ENCODE measurements at regions not wholly inside any gene's neighbourhood (a gene's known extent, or its start where the extent isn't known, plus 50 kb on each side); places are given as distances from the start of the nearest gene placed in this dataset.

DNA sequence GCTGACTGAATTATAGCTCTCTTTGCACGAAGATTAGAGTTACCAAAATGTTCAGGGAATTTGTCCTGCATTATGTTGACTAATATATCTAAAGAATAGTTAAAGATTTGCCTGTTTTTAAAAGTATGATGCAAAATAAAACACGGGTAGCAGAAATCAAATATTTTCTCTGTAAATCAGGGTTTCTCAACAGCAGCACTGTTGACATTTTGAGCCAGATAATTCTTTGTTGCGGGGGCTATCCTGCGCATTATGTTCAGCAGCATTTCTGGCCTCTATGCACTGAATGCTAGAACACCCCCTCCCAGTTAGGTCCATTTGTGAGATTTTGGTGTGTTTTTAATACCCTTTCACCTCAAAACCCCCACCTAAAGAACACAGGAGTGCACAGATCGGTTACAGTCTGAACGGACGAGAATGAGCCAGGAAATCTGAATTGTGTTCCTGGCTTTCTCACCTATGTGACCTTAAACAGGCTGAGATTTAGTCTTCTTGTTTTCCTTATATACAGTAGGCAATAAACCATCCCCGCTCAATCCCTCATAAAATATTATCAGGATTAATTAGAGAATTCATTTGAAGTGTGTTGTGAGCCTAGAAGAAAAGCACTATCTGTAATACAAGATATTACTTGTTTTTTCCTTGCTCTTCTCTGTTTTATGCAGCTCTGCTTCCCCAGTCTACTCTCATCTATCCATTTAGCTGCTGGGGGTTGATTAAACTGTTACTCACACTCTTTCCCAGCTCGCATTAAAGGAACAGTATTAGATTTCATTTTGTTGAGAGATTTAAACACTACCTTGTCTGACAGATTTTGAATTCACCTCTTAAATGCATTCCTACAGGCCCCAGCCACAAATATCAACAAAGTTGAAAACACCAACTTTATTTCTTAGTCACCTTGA, 247.5 kb upstream of the GOLIM4 start:
- DNase-seq = no peak

DNA sequence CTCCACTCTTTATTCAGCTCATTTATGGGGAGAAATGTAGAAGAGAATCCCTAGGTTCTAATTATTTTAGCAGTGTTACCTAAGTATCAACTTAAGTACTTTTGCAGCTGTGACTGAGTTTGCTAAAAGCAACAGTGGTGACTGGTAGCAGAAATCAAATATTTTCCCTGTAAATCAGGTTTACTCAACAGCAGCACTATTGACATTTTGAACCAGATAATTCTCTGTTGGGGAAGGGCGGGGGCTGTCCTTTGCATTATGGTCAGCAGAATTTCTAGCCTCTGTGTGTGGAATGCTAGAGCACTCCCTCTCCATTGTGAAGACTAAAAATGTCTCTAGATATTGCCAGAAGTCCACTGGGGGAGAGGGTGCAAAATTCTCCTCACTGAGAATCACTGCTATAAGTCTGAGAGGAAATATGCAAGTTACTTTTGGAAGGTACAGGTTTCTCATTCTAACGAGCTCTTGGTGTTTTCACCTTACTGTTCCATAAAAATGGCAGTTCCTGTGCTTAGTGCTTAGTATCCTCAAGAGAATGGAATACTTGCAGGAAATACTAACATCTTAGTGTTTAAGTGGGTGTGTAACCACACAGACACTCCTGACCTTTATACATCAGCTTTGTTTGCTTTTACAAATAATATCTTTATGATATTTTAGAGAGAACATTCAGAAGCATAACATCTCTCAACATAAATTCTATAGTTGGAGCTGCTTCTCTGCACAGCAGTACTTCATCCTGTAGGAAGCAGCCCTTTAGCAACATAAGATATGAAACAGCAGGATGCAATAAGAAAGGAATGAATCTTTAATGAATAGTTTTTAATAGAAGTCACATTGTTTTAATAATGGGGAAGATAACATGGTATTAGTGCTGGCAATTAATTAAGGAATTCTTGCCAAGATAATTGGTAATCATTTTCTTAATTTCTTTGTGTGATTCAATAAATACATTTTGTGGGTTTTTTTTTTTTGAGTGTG, 246.5 kb upstream of the GOLIM4 start:
- peak; percentile 55 for DNase-seq

DNA sequence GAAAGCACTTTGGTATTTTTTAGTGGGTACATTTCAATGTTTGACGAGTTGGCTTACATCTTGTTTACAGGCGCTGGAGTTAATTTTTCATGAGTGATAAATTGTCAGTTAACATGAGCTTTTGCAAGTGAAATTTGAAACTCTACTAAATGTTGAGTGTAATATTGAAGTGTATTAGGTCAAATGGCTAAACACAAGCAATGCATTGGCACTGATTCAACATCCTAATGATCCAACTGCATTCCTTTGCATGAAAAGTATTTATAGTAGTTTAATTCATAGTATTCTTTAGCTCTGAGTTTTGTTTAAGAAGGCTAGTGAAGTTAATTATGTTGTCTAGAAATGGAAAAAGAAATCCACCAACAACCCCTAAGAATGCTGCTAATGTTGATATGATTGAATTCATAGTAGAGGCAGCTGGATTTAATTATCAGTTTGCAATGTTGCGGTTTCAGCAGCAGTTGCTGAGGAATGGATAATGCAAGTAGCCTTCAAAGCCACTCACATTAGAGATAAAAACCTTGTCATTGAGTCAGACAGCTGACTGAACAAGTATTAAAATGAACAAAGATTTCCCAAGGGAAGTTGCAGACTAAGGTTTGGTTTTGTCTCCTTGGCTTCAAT, 245.6 kb upstream of the GOLIM4 start:
- DNase-seq = peak; percentile 72

DNA sequence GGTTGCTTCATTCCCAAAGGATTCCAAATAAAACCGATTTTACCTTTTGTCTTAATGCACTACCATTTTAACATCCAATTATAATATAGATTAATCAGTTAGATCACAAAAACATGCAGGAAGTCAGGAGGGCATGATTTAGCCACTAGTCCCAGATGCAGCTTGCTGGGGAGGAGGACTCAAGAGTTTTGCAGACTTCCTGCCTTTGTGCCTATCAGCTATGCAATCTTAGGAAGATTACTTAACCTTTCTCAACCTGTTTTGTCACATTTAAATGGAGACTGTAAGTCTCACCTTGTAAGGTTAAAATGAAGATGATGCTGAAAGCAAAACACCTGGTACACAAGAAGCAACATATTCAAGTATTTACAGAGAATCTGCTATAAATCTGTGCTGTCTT, 242.4 kb upstream of the GOLIM4 start:
- DNase-seq = no peak

DNA sequence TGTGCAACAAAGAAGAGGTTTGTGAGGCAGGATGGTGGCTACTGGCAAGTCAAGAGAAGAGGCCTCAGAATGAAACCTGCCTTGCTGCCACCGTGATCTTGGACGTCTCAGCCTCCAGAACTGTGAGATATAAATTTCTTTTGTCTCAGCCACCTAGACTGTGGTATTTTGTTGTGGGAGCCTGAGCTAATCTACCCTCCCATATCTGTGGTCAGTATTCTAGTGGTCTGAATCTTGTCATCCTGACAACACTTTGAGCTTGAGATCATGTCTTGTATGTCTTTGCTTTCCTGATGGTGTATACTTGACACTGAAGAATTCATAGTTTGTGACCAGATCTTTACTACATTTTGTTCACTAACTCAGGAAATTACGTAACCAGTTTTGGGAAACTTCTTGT, 240.6 kb upstream of the GOLIM4 start:
- no peak for DNase-seq

DNA sequence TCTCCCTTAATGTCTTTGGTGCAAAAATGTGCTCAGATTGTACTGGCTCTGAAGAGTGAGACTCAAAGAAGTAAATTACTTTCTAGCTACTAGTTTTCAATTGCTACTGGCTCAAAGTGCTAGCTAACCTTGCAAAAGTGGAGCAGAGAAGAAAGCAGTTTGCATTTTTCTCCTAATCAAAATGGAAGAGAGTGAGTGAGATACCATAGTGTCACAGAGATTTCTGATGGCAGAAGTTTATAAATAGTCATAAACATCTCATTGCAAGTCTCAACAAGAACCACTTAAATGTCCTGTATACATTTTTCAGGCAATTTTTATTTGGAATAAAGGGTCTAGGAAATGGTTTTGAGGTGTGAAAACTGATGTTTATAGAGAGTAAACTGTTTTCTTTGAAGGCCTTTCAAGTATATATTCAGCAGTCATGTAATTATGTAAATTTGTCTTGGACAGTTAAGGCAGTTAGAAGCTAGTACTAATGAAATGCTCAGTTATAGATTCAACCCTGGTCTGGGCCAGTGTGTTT, 237.7 kb upstream of the GOLIM4 start:
- no peak for DNase-seq

DNA sequence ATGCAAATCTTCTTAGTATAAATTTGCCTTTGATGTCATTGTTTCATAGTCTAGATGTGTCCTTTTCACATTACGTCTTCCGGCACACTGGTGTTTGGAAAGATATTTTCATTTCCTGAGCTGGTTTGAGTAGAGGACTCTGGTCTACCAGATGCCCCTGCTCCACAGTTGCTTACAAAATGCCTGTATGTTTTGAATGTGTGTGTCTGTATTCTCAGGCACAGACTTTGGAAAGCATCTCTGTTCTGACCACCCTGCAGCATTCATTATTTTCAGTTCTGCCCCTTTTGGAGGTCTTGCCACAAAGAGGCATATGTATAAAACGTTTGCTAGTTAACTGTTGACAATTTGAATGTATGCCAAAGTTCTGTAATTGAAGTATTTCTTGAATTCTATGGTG, 236.0 kb upstream of the GOLIM4 start:
- no peak for DNase-seq

DNA sequence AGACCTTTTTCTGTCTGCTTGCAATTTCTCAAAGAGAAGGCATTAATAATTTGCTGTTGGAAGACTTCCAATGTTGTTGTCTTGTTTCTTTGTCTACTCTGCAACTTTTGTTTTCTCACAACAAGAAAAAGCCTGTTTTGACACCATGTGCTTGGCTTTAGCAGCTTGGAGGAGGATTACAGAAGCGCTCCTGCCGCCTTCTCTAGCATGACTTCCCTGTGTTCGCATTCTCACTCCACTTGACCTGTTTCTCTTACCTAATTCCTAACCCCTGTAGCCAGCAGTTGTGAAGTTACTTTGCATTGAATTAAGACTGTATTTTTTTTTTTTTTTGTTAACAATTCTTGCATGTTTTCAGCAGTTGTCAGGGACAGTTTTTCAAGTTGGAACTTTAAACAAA, 235.3 kb upstream of the GOLIM4 start:
- DNase-seq = no peak

DNA sequence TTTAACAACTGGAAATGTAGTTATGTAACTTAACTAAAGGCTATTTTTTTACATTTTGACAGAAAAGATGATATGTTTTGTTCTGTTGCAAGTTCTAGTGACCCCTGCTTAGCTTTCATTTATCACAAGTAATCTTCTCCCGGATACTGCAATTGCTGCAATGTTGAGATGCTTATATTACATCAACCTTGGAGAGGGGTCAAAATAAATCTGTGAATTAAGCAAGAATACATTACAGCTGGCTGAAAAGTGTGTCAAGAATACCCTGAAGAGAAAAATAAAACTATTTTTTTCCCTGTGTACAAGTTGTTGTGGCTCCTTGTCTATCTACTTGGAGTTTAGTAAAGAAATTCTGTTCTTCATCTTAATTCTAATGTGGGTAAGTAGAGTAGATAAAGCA, 232.1 kb upstream of the GOLIM4 start:
- DNase-seq = no peak

DNA sequence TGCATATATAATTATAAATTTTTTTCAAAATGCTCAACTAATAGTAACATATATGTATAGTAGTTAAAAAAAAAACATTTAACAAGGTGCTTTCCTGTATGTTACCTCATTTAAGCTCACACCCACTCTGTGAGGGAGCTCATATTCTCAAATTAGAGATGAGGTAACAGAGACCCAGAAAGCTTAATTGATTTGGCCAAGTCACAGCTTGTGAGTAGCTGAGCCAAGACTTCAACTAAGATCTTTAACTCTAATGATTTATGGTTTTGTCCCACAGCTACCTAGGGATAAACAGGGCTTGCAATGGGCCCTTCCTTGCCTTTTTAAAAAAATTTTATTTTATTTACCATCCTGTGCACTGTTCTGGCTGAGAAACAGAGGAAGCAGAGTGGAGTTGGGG, 230.0 kb upstream of the GOLIM4 start:
- DNase-seq = no peak

DNA sequence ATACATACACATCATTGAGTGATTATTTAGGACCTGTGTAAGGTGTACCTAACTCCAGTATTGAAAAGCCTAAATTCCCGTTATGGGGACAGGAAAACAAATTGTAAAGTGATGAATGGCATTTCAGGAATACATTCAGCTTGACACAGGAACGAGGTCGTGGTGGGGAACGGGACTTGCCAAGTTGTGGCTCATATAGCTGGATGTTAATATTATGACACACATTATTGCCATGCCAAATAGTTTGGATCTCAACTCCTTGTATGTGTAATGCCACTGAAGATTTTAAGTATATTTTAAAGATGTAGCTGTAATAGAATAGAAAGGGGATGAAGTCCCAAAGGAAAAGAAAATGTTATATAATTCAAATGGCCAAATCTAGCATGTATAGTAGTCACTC, 227.2 kb upstream of the GOLIM4 start:
- no peak for DNase-seq

DNA sequence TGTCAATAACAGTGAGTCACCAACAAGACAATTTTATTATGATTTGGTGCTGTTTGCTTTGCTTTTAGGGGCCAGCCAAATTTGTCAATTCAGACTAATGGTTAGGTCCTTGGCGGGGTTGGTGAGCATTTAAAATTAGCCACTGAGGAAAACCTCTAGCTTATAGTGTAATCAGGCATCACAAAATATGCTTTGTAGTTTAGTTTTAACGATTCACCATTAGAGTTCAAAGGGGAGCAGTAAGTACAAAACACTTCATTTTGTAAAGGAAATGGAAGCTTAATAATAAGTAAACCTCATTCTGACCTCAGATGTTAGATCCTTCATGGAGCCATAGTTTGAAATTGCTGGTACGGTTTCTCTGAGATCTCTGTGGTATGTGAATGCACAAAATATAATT, 218.4 kb upstream of the GOLIM4 start:
- DNase-seq = no peak

DNA sequence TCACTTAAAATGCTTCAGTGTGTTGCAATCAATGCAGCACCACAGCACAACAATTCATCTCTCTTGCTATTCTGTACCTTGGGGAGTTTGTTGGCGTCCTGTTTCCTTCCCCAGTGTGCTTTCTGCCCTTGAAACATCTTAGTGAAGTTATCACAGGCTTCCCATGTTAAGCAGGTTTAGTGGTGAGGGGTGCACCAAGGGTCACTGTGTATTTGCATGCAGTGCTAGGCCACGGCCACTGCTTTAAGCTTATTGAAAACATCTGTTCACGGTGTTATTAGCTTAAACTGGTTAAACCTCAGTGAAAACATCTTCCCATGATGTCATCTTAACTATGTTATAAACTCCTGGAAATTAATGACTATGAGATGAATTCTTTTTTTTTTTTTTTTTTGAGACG, 217.3 kb upstream of the GOLIM4 start:
- DNase-seq = peak; percentile 18

DNA sequence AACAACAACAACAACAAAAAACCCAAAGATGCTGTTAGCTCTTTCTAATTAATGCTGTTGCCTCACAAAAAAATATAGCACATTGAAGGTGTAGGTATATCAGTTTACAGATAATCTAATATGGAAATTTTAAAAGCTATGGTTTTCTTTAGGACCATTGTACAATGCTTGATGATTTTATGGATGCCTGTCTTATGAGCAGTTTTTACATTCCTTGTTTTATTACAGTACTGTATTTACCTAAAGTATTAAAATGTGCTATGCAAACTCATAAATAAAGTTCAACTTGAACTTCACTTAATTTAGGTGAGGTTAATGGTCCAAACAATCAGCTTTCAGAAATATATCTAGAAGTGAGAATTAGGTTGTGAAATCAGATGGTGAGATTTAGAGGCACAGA, 212.2 kb upstream of the GOLIM4 start:
- no peak for DNase-seq

DNA sequence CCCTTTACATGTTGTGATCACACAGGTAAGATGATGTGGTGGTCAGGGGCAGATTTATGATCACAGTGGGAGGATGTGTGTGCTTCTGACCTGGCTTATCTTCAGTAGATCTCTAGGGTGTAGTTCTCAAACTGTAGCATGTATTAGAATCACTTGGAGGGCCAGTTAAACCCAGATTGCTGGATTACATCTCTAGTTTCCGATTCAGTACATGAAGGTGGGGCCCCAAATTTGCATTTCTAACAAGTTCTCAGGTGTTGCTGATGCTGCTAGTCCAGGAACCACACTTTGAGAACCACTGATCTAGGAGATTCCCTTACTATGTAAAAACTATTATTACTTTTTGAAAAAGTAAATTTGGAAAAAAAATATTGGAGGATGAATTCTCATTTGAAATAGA, 199.3 kb upstream of the GOLIM4 start:
- no peak for DNase-seq

DNA sequence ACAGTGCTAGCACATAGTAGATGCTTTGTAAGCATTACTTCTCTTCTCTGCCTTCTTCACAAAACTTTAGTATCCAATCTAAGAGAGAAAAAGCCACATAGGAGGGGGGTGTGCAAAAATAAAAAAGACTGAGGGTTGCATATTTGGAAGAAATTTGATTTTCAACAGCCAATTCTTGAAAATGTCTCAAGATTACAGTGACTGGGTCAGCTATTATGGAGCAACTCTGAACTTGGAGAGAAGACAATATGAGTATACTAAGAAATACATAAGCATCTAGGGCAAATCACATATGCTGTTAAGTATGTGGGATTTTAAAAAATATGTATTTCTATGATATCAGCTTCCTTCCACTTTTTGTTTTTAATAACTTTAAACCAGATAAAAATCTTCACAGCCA, 196.6 kb upstream of the GOLIM4 start:
- no peak for DNase-seq

DNA sequence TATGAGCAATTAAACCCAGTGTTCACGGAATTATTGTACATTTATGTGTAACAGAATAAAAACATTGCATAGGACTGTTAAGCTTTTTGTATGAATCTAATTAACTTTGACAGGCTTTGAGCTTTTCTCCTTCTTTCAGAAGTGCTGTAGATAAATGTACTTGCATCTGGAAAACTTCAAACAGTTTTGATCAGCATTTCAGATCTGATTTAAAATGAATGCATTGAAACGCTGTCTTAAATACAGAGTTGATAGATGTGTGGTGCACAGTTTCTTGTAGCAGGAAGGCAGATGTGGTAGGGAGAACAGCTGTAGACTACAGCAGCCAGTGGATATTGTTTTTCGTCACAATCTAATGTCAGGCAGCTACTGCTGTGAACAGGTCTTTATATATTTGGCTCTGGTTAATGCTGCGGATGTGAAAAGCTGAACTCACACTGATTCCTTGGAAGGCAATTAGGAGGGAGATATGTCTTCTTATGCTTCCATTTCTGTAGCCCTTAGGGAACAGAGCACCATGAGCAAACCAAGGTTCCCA, 193.8 kb upstream of the GOLIM4 start:
- DNase-seq = peak; percentile 48

DNA sequence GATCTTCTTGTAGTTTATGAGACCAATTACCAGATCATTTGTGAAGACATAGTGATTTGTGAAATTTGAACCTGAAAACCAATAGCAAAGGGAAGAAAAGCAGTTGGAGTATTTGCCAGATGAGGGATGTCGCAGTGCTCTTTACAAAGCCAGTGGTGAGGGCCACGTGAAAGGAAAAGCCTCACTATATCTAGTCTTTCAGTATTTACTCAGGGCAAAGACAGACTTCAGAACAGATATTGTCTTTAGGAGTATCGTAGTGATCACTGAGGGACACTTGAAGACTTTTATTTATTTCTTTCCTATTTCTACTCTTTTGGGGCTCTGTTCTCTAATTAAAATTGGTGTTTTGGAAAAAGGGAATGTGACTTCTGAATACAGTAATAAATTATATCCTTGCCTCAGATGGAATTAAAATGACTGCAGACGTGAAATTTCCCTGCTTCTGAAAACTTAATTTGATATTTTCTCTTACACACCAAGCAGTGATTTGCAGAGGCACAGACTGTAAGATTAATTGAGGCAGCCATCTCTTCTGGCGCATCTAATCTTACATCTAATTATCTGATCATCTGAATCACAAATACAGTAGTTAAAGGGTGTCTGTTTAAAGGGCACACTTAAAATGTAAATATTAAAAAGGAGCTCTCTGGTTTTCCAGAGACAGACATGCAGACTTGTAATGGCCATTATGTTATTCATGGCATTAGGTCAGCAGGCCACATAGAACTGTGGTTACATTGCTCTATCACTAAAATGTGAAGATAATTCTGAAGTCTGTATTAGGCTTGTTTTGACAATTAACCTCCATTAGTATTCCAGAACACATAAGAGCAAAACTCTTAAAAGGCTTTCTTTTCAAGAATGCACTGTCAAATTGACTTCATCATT, 193.0 kb upstream of the GOLIM4 start:
- DNase-seq = no peak

DNA sequence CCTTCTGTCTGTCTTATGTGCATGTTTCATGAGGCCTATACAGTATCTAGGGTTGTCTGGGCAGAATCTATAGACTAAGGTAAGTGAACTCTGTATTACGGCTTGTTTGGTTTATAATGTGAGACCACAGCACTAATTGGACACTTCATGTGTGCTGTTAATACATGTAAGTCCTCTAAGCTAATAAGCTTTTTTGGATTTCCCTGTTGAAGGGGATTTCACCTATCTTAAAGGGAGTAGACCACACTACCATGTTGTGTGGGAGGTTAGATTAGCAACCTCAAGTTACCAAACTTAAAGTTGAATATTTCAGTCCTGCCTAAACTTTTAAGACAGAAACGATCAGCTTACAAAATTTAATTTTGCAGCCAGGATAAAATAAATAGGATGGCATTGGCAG, 189.8 kb upstream of the GOLIM4 start:
- no peak for DNase-seq

DNA sequence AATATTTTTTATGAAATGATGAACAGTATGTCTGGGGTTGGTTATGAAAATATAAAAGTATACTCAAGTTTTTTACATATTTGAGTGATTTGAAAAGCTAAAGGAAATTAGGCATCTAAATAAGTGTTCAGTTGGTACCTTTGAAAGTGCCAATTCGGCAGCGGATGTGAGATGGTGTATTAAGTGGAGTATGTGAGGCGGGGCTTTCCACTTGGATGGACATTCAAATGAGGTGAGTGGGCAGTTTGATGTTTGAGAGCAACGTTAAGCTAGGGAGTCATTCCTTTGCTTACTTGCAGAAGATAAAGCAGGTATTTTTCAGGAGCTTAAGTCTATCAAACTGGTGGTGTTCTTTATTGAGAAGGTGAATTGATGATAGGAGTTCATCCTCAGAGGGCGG, 189.0 kb upstream of the GOLIM4 start:
- DNase-seq = no peak

DNA sequence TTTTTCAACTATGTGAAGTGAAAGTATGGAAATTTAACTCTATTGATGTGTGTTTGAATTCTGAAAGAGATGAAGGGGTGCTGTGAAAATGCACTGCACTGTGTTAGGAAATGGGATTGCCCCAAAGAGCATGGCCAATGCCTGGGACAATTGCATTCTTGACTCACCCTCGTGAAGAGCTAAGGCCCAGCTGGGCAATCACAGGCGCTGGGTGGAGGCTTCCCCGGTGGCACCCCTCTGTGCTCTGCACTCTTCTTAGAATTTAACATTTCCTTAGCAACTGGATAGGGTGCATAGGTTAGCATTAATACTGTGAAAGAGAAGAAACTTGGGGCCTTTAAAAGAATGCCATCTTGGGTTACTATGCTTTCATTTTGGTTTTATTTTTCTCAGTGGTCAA, 179.9 kb upstream of the GOLIM4 start:
- DNase-seq = no peak

DNA sequence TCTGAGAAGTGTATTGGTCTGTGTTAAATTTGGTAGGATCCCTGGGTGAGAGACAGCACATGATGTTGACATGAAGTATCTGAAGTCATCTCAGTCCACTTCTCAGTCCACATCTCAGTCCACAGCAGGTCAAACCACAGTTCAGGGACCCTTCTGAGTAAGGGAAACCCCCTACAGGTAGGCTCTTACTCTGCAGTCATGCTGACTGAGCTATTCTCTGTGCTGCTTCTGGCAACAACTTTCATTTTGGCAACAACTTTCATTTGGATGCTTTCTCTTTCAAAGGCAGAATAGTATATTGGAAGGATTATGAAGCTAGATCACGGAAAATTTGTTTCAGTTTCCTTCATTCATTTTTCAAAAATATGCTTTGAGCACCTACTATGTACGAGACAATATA, 178.2 kb upstream of the GOLIM4 start:
- DNase-seq = no peak
